Endometrial microvascular endothelial cells (primary cell): ENCODE measurements at regions not wholly inside any gene's neighbourhood (a gene's known extent, or its start where the extent isn't known, plus 50 kb on each side); places are given as distances from the start of the nearest gene placed in this dataset.

Source experiments
- in situ Hi-C: cut with HindIII; loops from 2 replicates; pipeline ENCODE4 v1.10.0; 2017; ENCODE audit warnings: low sequenced_read_pairs, low pct_unique_long_range_greater_than_20kb; ENCODE audit errors: inconsistent ontology term

DNA sequence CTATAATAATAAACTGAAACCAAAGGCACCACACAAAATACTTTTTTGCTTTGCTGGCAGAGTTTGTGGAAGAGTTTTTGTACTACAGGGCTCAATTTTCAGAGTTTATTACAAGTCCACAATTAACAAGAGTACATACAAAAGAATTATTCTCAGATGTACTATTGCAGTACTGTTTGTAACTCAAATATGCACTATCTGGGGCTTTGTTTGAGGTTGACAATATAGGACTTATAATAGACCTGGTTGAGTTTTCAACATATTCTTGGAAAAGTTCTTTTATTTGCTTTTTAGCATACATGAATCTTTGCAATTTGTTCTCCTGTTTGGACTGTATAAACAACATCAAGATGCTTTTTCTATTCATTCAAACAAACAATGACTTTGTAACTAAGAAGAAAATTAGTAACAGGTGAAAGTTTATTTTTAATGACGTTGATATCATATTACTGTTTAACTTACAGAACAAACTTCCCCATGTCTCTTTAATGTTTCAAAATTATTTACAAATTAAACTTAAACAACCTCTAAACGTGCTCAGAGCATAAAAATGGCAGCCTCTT is 407.4 kb upstream of the PRICKLE1 start:
- in situ Hi-C loops: no loop called here

DNA sequence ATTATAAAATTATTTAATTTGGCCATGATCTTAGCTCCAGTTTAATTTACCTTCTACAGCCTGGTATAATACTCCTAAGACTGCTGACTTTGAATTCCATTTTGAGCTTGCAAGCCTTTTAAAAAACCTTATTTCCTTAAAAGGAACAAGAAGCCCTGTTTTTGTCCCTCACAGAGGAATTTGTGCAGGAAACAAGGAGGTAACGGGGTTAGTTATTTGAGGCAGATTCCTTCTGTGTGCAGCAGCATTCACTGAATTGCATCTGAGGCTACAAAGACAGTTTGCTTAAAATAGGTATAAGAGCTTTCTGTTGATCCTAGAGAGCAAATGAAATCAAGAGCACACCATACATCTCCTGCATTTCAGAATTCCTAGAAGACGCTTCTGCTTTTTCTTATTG is 403.3 kb upstream of the PRICKLE1 start:
- in situ Hi-C loops: no loop called here

- in situ Hi-C loops: no loop called here
Measured at GRCh38 chr12:42990387-42990786, 400.8 kb upstream of the PRICKLE1 start.

- in situ Hi-C loops: no loop called here
Measured at GRCh38 chr12:42987216-42987650, 397.7 kb upstream of the PRICKLE1 start.

- in situ Hi-C loops: no loop called here
Measured at GRCh38 chr12:42985506-42985905, 396.0 kb upstream of the PRICKLE1 start.

DNA sequence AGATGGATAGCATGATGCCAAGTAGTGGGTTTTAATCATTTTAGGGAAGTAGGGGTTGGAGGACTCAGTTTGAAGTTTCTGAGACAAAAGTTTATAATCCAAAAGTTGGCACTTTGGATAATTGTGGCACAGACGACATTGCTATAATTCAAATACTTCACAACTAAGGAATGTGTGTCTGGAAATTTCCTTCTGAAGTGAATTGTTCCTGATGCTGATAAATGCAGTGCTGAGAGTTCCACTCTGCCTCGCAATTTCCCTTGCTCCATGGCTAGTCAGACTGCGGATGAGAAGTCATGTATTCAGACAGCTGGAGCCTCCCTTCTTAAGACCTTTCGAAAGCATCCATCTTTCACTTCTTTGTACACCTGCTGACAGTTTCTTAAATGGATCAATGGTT is 393.3 kb upstream of the PRICKLE1 start:
- in situ Hi-C loops: no loop called here

- in situ Hi-C loops: no loop called here
Measured at GRCh38 chr12:42981379-42981778, 391.8 kb upstream of the PRICKLE1 start.

DNA sequence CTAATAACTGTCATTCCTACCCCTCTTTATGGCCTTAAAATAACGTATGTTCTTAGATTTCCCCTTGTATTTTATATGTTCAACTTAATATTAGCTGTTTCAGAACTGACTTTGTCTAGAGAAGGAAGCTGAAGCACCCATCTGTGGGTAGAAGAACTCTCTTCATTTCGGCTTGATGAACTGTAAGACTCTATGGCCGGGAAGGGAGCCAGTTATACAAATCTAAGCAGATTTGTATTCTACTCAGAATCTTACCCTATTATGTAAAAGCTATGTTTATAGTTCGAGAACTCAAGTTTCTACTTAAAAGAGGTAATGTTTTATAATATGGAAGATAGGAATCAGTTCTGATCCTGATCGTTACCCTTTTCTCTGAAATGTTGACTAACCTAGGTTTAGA is 390.9 kb upstream of the PRICKLE1 start:
- in situ Hi-C loops: no loop called here

DNA sequence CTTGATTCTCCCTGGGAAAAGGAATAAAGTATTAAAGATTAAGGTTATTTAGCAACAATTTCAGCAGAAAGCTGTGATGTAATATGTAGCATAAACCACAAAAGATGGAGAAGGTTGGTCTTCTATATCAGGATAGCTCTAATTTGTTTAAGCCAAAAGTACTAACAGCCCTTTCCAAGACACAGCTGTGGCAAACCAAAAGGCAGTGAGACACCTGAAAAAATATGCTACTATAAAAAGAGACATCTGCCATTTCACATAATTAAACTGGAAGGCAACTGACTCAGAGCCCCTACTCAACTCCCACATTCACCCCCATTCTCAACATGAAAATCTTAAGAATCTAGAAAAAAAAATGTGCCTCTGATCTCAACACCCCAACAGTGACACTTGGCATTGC is 390.2 kb upstream of the PRICKLE1 start:
- in situ Hi-C loops: no loop called here

DNA sequence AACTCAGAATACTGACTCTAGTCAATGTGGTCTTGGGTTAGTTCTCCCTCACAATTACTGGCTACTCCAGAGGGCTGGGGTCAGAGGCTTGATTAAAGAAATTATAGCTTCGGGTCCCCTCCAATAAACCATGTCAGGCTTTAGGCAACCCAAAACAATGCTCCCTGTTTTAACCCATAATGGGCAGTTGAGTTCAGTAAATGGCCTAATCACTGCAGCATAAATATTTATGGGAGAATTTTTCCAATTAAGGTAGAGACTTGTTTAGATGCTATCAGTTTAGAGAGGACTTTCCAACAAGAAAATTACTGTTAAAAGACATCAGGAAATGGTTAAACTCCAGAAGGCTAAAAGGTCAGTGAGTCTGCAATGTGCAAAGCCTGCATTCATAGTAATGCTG is 389.2 kb upstream of the PRICKLE1 start:
- in situ Hi-C loops: no loop called here

GRCh38 chr12:42977451-42978230 is 388.1 kb upstream of the PRICKLE1 start:
- in situ Hi-C loops: no loop called here

DNA sequence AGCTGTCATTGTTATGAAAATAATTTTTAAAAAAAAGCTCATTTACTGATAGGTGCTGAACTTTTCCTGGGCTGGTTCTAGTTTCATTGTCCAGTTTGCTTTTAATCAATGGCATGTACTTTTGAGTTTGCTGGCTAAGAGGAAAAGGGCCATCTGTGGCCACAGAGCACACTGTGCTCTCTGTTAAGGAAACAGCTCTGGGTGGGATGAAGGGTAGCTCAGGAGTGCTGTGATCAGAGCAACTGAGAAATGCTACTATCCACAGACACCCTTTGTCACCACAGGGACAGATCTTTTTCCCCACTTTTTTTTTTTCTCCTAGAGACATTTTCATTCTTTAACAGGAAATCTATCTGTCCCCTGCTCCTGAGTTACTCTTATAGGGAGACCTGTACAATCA is 387.1 kb upstream of the PRICKLE1 start:
- in situ Hi-C loops: no loop called here

GRCh38 chr12:42976122-42976521 is 386.6 kb upstream of the PRICKLE1 start:
- in situ Hi-C loops: no loop called here

- in situ Hi-C loops: loop anchor here (25.0 kb wide), 1 partner anchor 318 kb away; no protein-coding TSS in a partner anchor
Measured at GRCh38 chr12:42969355-42969754, 379.8 kb upstream of the PRICKLE1 start.

DNA sequence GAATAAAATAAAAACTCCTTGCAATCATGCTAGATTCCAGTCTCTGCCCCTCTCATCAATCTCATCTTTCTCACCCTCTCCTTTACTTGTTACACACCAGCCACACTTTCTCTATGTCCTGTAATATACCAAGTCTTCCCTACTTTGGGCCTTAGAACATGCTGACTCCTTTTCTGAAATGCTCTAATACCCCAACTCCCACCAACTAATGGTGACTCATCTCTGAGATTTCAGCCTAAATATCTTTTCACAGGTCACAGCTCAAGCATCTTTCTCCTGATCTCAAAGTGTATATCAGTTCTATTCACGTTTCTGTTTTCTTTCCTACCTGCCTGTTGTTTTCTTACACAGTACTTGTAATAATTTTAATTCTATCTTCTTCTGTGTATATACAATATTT is 378.9 kb upstream of the PRICKLE1 start:
- in situ Hi-C loops: loop anchor here (25.0 kb wide), 1 partner anchor 319 kb away; no protein-coding TSS in a partner anchor

DNA sequence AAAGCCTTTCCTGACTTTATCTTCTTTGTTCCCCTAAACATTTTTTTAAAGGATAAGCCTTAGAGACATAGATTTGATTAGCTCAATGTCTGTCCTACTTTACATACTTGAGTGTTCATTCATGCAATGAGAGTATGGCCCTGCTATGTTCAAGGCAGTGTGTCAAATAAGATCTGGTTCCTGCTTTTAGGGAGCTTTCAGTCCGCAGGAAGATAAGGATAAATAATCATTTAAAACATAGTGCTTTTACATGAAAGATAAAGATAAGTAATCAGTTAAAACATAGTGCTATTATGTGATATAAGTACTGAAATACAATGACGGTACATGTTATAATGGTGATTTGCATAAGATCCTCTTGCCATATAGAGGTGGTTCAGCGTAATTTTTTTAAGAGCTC is 378.3 kb upstream of the PRICKLE1 start:
- in situ Hi-C loops: loop anchor here (25.0 kb wide), 1 partner anchor 319 kb away; no protein-coding TSS in a partner anchor

DNA sequence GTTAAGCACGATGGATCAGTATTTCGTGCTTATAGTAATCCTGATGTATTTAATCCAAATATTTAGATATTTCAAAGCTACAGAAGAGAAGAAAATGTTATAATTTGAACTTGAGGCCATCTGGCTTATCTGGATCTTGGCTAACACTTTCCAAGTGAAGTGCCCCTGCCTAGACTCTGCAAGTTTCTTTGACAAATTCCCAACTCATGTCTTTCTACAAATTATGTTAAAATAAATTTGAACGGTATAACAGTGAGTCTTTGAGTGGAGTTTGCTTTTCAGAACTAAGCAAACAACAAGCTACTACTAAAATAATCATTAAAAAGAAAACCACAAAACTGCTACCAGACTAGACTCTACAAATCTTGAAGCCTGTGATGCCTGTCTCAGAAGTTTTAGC is 374.4 kb upstream of the PRICKLE1 start:
- in situ Hi-C loops: loop anchor here (25.0 kb wide), 1 partner anchor 323 kb away; no protein-coding TSS in a partner anchor

DNA sequence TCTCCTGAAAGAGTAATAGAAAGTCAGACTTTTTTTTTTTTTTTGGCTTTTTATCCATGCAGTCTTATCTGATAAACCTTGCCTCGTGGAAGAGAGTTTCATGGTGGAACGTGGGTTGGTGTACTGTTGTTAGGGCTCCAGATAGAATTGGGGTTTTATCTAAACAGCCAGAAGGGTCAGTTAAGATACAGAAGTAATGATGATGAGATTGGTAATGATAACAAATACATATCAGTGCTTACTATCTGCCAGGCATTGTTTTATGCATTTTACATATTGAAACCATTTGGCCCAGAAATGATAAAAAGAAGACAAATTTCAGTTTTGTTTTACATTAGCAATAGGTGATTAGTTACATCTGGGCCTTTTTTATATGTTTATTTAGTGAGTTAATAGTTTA is 372.8 kb upstream of the PRICKLE1 start:
- in situ Hi-C loops: loop anchor here (25.0 kb wide), 1 partner anchor 325 kb away; no protein-coding TSS in a partner anchor

DNA sequence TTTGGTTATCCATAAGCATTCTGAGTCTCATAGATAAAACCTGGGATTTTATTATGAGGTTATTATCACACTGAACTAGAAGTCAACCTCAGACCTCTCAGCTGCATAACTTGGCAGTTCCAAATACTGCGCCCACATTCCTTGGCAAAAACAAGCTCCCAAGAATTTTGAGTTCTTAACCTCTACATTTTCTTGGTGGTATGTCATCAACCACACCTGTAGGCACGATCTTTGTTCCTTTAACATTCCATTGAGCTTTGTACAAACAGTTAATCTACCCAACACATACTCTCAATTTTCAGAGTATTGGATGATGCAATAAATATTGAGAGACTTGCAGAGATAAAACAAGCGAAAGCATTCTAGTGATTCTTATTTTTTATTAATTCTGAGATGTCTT is 371.8 kb upstream of the PRICKLE1 start:
- in situ Hi-C loops: loop anchor here (25.0 kb wide), 1 partner anchor 326 kb away; no protein-coding TSS in a partner anchor

- in situ Hi-C loops: loop anchor here (25.0 kb wide), 1 partner anchor 327 kb away; no protein-coding TSS in a partner anchor
Measured at GRCh38 chr12:42960087-42960527, 370.6 kb upstream of the PRICKLE1 start.
